Keratinocyte (primary cell): ENCODE measurements at regions not wholly inside any gene's neighbourhood (a gene's known extent, or its start where the extent isn't known, plus 50 kb on each side); places are given as distances from the start of the nearest gene placed in this dataset.

Experiments used
- DNase-seq: peaks from one replicate; pipeline ENCODE4 v3.0.0-alpha.2; 2011; ENCODE audit warnings: low read depth, missing footprints, low spot score
- FAIRE-seq: peaks from 2 replicates; lab custom pipeline; 2011; peaks lifted over from hg19 to GRCh38; lab: Jason Lieb, UNC
- H2AFZ ChIP-seq: 2 replicates; pipeline ENCODE4 v1.6.0; 2012; ENCODE audit warnings: low read length, control low read depth, inconsistent platforms; ENCODE audit not compliant: control insufficient read depth
- H3K27ac ChIP-seq: 2 replicates; pipeline ENCODE4 v1.5.1; 2011; ENCODE audit warnings: low read length; ENCODE audit not compliant: control insufficient read depth, insufficient read depth
- H3K27me3 ChIP-seq: 3 replicates; pipeline ENCODE4 v1.6.0; 2011; ENCODE audit warnings: low read length; ENCODE audit not compliant: control insufficient read depth, insufficient read depth; ENCODE audit errors: extremely low read depth
- H3K36me3 ChIP-seq, 2 experiments: 2 replicates in 1 of 2; 3 replicates in 1 of 2; pipeline ENCODE4 v1.5.1; 2011; ENCODE audit warnings: low read length in 2 of 2, mild to moderate bottlenecking in 1 of 2; ENCODE audit not compliant: control insufficient read depth in 2 of 2, insufficient read depth in 2 of 2; ENCODE audit errors: extremely low read depth in 1 of 2
- H3K4me1 ChIP-seq: 3 replicates; pipeline ENCODE4 v1.5.1; 2011; ENCODE audit warnings: low read length; ENCODE audit not compliant: control insufficient read depth, insufficient read depth; ENCODE audit errors: extremely low read depth
- H3K4me2 ChIP-seq: 3 replicates; pipeline ENCODE4 v1.6.0; 2011; ENCODE audit warnings: low read depth, low read length; ENCODE audit not compliant: control insufficient read depth, insufficient read depth; ENCODE audit errors: extremely low read depth
- H3K4me3 ChIP-seq, 3 experiments: fragments of 200-600 bp in 1 of 3; sonication (generic) in 1 of 3; 2 replicates in 2 of 3; 3 replicates in 1 of 3; pipeline ENCODE4 v1.5.1; 2011 to 2016; ENCODE audit warnings: low read length in 3 of 3, mild to moderate bottlenecking in 3 of 3, control low read depth in 2 of 3, inconsistent platforms in 1 of 3, low read depth in 1 of 3, mixed read lengths in 1 of 3, mixed run types in 1 of 3, moderate library complexity in 1 of 3; ENCODE audit not compliant: control insufficient read depth in 2 of 3, insufficient read depth in 2 of 3; ENCODE audit errors: extremely low read depth in 1 of 3
- H3K79me2 ChIP-seq: 2 replicates; pipeline ENCODE4 v1.6.0; 2012; ENCODE audit warnings: low read length; ENCODE audit not compliant: control insufficient read depth, insufficient read depth
- H3K9ac ChIP-seq: 3 replicates; pipeline ENCODE4 v1.6.0; 2011; ENCODE audit warnings: low read length; ENCODE audit not compliant: control insufficient read depth, insufficient read depth; ENCODE audit errors: extremely low read depth
- H3K9me1 ChIP-seq: 3 replicates; pipeline ENCODE4 v1.6.0; 2011; ENCODE audit warnings: low read length; ENCODE audit not compliant: control insufficient read depth, insufficient read depth; ENCODE audit errors: extremely low read depth
- H3K9me3 ChIP-seq: 2 replicates; pipeline ENCODE4 v1.5.1; 2012; ENCODE audit warnings: low read depth, low read length; ENCODE audit not compliant: control insufficient read depth
- H4K20me1 ChIP-seq: 3 replicates; pipeline ENCODE4 v1.6.0; 2011; ENCODE audit warnings: low read length; ENCODE audit not compliant: control insufficient read depth, insufficient read depth; ENCODE audit errors: extremely low read depth
- CTCF ChIP-seq, 3 experiments: IDR thresholded peaks in 1 of 3; conservative IDR thresholded peaks in 1 of 3; optimal IDR thresholded peaks in 1 of 3; 2 replicates in 2 of 3; 3 replicates in 1 of 3; pipeline versions ENCODE3 to v1.5.1; 2011; ENCODE audit warnings: low read length in 3 of 3, mild to moderate bottlenecking in 3 of 3, moderate library complexity in 2 of 3, control low read depth in 1 of 3, inconsistent platforms in 1 of 3; ENCODE audit not compliant: insufficient read depth in 2 of 3; ENCODE audit errors: extremely low read depth in 1 of 3
- EZH2 ChIP-seq: IDR thresholded peaks from one replicate; pipeline ENCODE4 v1.6.1; 2012; ENCODE audit warnings: inconsistent platforms, mild to moderate bottlenecking, low read length, moderate library complexity
- dilution Hi-C: fragments of 300-500 bp; cut with MboI; formaldehyde crosslinking; loops from one replicate; pipeline ENCODE4 v1.7.0; 2020; ENCODE audit warnings: low sequenced_read_pairs; ENCODE audit not compliant: extremely low pct_ligation_motif_present

GRCh38 chr1:98090351-98090750 lies 169.5 kb upstream of the DPYD start:
- Histone ChIP-seq H3K9ac (no peak overlapping the region), H3K9me1 (no peaks in the 10 kb centered on the region), H3K9me3 (no peaks in the 10 kb centered on the region), H3K36me3 (no peaks in the 10 kb centered on the region), H3K27ac (no peak overlapping the region), H4K20me1 (no peaks in the 10 kb centered on the region), H3K4me1 (peaks cover 14% of the 10 kb centered on the region), H3K4me3 (no peak overlapping the region), H3K27me3 (no peaks in the 10 kb centered on the region), H3K79me2 (no peaks in the 10 kb centered on the region), H3K4me2 (no peak overlapping the region), H2AFZ (no peak overlapping the region)
- dilution Hi-C loops: no loop called here
- no peak for TF ChIP-seq EZH2
- no peak for TF ChIP-seq CTCF (optimal IDR thresholded peaks at IDR 0.05 in 1 of 3, IDR thresholded peaks at IDR 0.05 in 1 of 3, conservative IDR thresholded peaks at IDR 0.05 in 1 of 3; ENCODE audit: extremely low read depth in 1 of 3, insufficient read depth in 2 of 3, low read length in 3 of 3)
- no peak for FAIRE-seq
- no peak for DNase-seq

GRCh38 chr1:98088381-98088780 lies 167.5 kb upstream of the DPYD start:
- Histone ChIP-seq H4K20me1 (no peaks in the 10 kb centered on the region), H3K4me1 (peaks cover 14% of the 10 kb centered on the region), H3K27ac (no peak overlapping the region), H3K79me2 (no peaks in the 10 kb centered on the region), H3K27me3 (no peaks in the 10 kb centered on the region), H3K36me3 (no peaks in the 10 kb centered on the region), H3K9ac (no peak overlapping the region), H3K9me1 (no peaks in the 10 kb centered on the region), H3K9me3 (no peaks in the 10 kb centered on the region), H2AFZ (no peak overlapping the region), H3K4me3 (no peak overlapping the region), H3K4me2 (no peak overlapping the region)
- dilution Hi-C loops: no loop called here
- TF ChIP-seq EZH2: no peak
- no peak for TF ChIP-seq CTCF (optimal IDR thresholded peaks at IDR 0.05 in 1 of 3, IDR thresholded peaks at IDR 0.05 in 1 of 3, conservative IDR thresholded peaks at IDR 0.05 in 1 of 3; ENCODE audit: extremely low read depth in 1 of 3, insufficient read depth in 2 of 3, low read length in 3 of 3)
- DNase-seq (no peak), FAIRE-seq (no peak)
